Vagina (tissue), 2 donors: ENCODE measurements at regions not wholly inside any gene's neighbourhood (a gene's known extent, or its start where the extent isn't known, plus 50 kb on each side); places are given as distances from the start of the nearest gene placed in this dataset.
"Not testable (repeated sequence)": the region's sequence is repeated elsewhere in the genome, so short reads cannot be mapped to it uniquely, and the experiment has no call there.

Experiments
- DNase-seq, 2 donors: peaks; one replicate each; pipeline ENCODE4 v3.0.0-alpha.2; 2017; ENCODE audit errors: extremely low spot score in 2 of 2
- H3K27ac ChIP-seq: fragments of 200-600 bp; sonication (generic); one replicate; pipeline ENCODE4 v1.5.1; 2019
- H3K27me3 ChIP-seq: fragments of 200-600 bp; sonication (generic); one replicate; pipeline ENCODE4 v1.5.1; 2019
- H3K36me3 ChIP-seq, 2 donors: fragments of 200-600 bp; sonication (generic); one replicate each; pipeline ENCODE4 v1.5.1; 2017 to 2019
- H3K4me1 ChIP-seq: fragments of 200-600 bp; sonication (generic); one replicate; pipeline ENCODE4 v1.5.1; 2019
- H3K4me3 ChIP-seq, 2 donors: fragments of 200-600 bp; sonication (generic); 1 replicate in 1 of 2; 2 replicates in 1 of 2; pipeline ENCODE4 v1.5.1; 2016 to 2019
- H3K9me3 ChIP-seq: fragments of 200-600 bp; sonication (generic); one replicate; pipeline ENCODE4 v1.5.1; 2019
- POLR2A ChIP-seq, 2 donors: fragments of 450-650 bp; IDR thresholded peaks; one replicate each; pipeline ENCODE4 v1.6.1; 2017; ENCODE audit warnings: antibody characterized with exemption in 2 of 2, mild to moderate bottlenecking in 2 of 2, moderate library complexity in 2 of 2
- POLR2AphosphoS5 ChIP-seq, 2 donors: sonication (generic); formaldehyde crosslinking; IDR thresholded peaks; one replicate each; pipeline ENCODE4 v1.9.0; 2017; ENCODE audit warnings: antibody characterized with exemption in 2 of 2, mild to moderate bottlenecking in 2 of 2, low read depth in 1 of 2; ENCODE audit not compliant: insufficient read depth in 1 of 2
- intact Hi-C: fragments of 100-400 bp; cut with DNase I; formaldehyde crosslinking; loops from one replicate; pipeline ENCODE4 v1.15.1; 2023
- TF ChIP-seq, protein P1 (sequence below), 3 experiments: fragments of 450-650 bp in 2 of 3; fragments of 200-600 bp in 1 of 3; sonication (generic) in 1 of 3; IDR thresholded peaks; one replicate each; pipeline ENCODE4 v1.5.1; 2017 to 2019; ENCODE audit warnings: antibody characterized with exemption in 3 of 3, mild to moderate bottlenecking in 2 of 3, moderate library complexity in 2 of 3

DNA sequence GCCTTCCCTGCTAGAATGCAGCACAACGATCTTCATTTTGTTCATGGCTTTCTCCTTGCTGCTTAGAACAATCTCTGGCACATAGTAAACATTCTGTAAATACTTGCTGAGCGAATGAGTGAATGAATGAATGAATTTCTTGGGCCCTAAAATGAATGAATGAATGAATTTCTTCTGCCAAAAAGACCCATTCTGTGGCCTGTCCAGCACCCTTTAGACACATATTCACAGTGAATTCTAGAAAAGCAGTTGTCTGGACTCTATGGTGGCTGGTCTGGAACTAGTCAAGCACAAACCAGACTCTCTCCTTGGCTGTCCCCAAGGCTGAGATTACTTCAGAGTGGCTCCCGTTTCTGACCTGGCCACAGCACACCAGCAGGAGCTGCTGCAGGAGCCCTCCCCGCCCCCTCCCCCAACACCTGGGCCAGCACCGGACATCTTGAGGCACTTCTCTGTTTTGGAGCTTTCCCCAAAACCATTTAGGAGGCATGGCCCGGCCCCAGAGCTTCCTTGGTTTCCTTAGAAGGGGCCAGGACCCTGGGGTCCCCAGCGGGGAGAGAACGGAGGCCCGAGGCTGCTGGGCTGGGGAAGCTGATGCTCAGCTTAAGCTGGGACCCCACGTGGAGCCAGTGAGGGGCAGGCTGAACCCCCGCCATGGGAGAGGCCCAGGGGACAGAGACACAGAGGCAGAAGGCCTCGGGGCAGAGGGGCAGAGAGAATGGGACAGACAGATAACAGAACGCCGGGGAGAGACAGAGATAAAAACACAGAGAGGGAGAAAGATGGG, 159.0 kb downstream of the ZFP36L2 start:
- intact Hi-C loops = no loop called here
- no peaks in the 10 kb centered on the region for H3K36me3 ChIP-seq
- H3K9me3 ChIP-seq = no peaks in the 10 kb centered on the region
- H3K27ac ChIP-seq = no peak overlapping the region
- no peak for DNase-seq
- no peak overlapping the region for H3K4me3 ChIP-seq
- H3K27me3 ChIP-seq = no peaks in the 10 kb centered on the region
- peaks cover 34% of the 10 kb centered on the region for H3K4me1 ChIP-seq
- no peak for TF ChIP-seq POLR2A (IDR thresholded peaks at IDR 0.05)
- TF ChIP-seq, protein P1, sequence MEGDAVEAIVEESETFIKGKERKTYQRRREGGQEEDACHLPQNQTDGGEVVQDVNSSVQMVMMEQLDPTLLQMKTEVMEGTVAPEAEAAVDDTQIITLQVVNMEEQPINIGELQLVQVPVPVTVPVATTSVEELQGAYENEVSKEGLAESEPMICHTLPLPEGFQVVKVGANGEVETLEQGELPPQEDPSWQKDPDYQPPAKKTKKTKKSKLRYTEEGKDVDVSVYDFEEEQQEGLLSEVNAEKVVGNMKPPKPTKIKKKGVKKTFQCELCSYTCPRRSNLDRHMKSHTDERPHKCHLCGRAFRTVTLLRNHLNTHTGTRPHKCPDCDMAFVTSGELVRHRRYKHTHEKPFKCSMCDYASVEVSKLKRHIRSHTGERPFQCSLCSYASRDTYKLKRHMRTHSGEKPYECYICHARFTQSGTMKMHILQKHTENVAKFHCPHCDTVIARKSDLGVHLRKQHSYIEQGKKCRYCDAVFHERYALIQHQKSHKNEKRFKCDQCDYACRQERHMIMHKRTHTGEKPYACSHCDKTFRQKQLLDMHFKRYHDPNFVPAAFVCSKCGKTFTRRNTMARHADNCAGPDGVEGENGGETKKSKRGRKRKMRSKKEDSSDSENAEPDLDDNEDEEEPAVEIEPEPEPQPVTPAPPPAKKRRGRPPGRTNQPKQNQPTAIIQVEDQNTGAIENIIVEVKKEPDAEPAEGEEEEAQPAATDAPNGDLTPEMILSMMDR (IDR thresholded peaks at IDR 0.05) = no peak
- TF ChIP-seq POLR2AphosphoS5 (IDR thresholded peaks at IDR 0.05; ENCODE audit: insufficient read depth in 1 of 2, low read depth in 1 of 2) = no peak

DNA sequence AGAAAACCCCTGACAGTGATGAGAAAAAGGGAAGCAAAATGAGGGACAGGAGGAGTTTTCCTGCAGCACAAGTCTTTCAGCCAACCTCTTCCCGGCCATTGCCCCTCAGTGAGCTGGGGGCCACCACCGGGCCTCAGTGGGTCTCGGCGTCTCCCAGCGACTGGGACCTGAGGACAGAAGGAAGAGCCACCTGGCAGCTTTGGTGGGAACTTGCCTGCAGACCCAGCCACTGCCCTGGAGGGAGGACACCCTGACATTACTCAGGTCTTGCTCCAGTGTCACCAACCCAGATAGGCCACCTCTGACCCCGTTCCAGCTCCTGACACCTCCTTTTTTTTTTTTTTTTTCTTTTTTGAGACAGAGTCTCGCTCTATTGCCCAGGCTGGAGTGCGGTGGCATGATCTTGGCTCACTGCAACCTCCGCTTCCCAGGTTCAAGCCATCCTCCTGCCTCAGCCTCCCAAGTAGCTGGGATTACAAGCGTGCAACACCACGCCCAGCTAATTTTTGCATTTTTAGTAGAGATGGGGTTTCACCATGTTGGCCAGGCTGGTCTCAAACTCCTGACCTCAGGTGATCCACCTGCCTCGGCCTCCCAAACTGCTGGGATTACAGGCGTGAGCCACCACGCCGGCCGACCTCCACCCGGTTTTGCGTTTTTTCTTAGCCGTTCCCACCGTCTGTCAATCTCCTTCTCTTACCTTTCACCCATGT, 159.7 kb downstream of the ZFP36L2 start:
- H3K4me3 ChIP-seq, DNase-seq, H3K36me3 ChIP-seq, H3K27me3 ChIP-seq, intact Hi-C loops, H3K9me3 ChIP-seq, H3K27ac ChIP-seq: not testable (repeated sequence)
- peaks cover 26% of the 10 kb centered on the region for H3K4me1 ChIP-seq

- Histone ChIP-seq H3K27me3 (no peaks in the 10 kb centered on the region), H3K36me3 (no peaks in the 10 kb centered on the region), H3K4me1 (peaks cover 18% of the 10 kb centered on the region), H3K9me3 (no peaks in the 10 kb centered on the region), H3K27ac (no peak overlapping the region), H3K4me3 (no peak overlapping the region)
- no peak for DNase-seq
- TF ChIP-seq POLR2A (IDR thresholded peaks at IDR 0.05) = no peak
- TF ChIP-seq POLR2AphosphoS5 (IDR thresholded peaks at IDR 0.05; ENCODE audit: insufficient read depth in 1 of 2, low read depth in 1 of 2) = no peak
- TF ChIP-seq, protein P1 (IDR thresholded peaks at IDR 0.05) = no peak
- intact Hi-C loops = no loop called here
These were observed 160.5 kb downstream of the ZFP36L2 start for GRCh38 chr2:43065871-43066270.

GRCh38 chr2:43065036-43065435, 161.4 kb downstream of the ZFP36L2 start:
- H3K4me1 ChIP-seq = peaks cover 10% of the 10 kb centered on the region
- H3K36me3 ChIP-seq = no peaks in the 10 kb centered on the region
- H3K4me3 ChIP-seq = no peak overlapping the region
- DNase-seq = no peak
- intact Hi-C loops = no loop called here
- no peaks in the 10 kb centered on the region for H3K9me3 ChIP-seq
- H3K27me3 ChIP-seq = no peaks in the 10 kb centered on the region
- H3K27ac ChIP-seq = no peak overlapping the region
- TF ChIP-seq, protein P1 (IDR thresholded peaks at IDR 0.05) = no peak
- TF ChIP-seq POLR2A (IDR thresholded peaks at IDR 0.05) (no peak), POLR2AphosphoS5 (IDR thresholded peaks at IDR 0.05; ENCODE audit: insufficient read depth in 1 of 2, low read depth in 1 of 2) (no peak)

DNA sequence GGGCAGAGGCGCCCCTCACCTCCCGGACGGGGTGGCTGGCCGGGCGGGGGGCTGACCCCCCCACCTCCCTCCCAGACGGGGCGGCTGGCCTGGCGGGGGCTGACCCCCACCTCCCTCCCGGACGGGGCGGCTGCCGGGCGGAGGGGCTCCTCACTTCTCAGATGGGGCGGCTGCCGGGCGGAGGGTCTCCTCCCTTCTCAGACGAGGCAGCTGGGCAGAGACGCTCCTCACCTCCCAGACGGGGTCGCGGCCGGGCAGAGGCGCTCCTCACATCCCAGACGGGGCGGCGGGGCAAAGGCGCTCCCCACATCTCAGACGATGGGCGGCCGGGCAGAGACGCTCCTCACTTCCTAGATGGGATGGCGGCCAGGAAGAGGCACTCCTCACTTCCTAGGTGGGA, 163.3 kb downstream of the ZFP36L2 start:
- intact Hi-C loops, H3K9me3 ChIP-seq, H3K27me3 ChIP-seq, H3K4me3 ChIP-seq, H3K27ac ChIP-seq, H3K36me3 ChIP-seq, DNase-seq: not testable (repeated sequence)
- H3K4me1 ChIP-seq = peaks cover 18% of the 10 kb centered on the region

DNA sequence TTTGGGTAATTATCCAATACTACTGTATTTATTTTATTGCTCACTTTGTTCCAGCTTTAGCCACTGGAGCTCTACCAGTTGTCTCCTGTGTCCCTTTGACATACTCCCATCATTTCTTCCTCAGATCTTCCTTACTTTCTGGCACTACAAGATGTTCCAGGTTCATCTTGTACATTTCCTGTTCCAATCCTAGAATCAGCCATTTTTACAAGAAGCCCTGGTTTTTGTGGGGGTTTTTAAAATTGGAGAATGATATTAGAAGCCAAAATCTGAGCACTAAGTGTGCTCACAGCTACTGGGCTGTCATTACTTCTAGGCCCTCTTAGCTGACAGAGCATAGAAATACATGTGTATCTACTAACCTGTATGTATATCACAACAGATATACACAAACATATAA, 164.3 kb downstream of the ZFP36L2 start:
- TF ChIP-seq POLR2A (IDR thresholded peaks at IDR 0.05) = no peak
- TF ChIP-seq, protein P1 (IDR thresholded peaks at IDR 0.05) = no peak
- TF ChIP-seq POLR2AphosphoS5 (IDR thresholded peaks at IDR 0.05; ENCODE audit: insufficient read depth in 1 of 2, low read depth in 1 of 2) = no peak
- Histone ChIP-seq H3K36me3 (no peaks in the 10 kb centered on the region), H3K27ac (no peak overlapping the region), H3K9me3 (no peaks in the 10 kb centered on the region), H3K4me3 (no peak overlapping the region), H3K27me3 (no peaks in the 10 kb centered on the region), H3K4me1 (peaks cover 18% of the 10 kb centered on the region)
- DNase-seq = no peak
- intact Hi-C loops = no loop called here
